Neuronal stem cell (in vitro differentiated cells): ENCODE measurements at regions not wholly inside any gene's neighbourhood (a gene's known extent, or its start where the extent isn't known, plus 50 kb on each side); places are given as distances from the start of the nearest gene placed in this dataset.

Experiments used
- DNase-seq: peaks from one replicate; pipeline ENCODE4 v3.0.0-alpha.2; 2013; ENCODE audit warnings: low spot score
- H2AFZ ChIP-seq: one replicate; pipeline ENCODE4 v1.6.1; 2013; ENCODE audit warnings: mild to moderate bottlenecking, low read length, inconsistent platforms
- H2AK5ac ChIP-seq: 2 replicates; pipeline ENCODE4 v1.6.1; 2013; ENCODE audit warnings: low read depth, mild to moderate bottlenecking, inconsistent platforms, low read length, moderate library complexity, mixed read lengths
- H2BK120ac ChIP-seq: 2 replicates; pipeline ENCODE4 v1.6.1; 2013; ENCODE audit warnings: low read depth, mild to moderate bottlenecking, inconsistent platforms, low read length, moderate library complexity, mixed read lengths
- H2BK12ac ChIP-seq: one replicate; pipeline ENCODE4 v1.6.1; 2013; ENCODE audit warnings: low read length, inconsistent platforms
- H2BK15ac ChIP-seq: 2 replicates; pipeline ENCODE4 v1.6.1; 2013; ENCODE audit warnings: mild to moderate bottlenecking, low read length, inconsistent platforms, mixed read lengths
- H2BK5ac ChIP-seq: one replicate; pipeline ENCODE4 v1.6.1; 2013; ENCODE audit warnings: inconsistent platforms, mild to moderate bottlenecking, low read length, moderate library complexity
- H3K14ac ChIP-seq: one replicate; pipeline ENCODE4 v1.6.1; 2013; ENCODE audit warnings: low read length, inconsistent platforms
- H3K18ac ChIP-seq: 2 replicates; pipeline ENCODE4 v1.6.1; 2013; ENCODE audit warnings: low read length, inconsistent platforms
- H3K23ac ChIP-seq: 2 replicates; pipeline ENCODE4 v1.6.1; 2013; ENCODE audit warnings: low read depth, mild to moderate bottlenecking, mixed read lengths, low read length, inconsistent platforms; ENCODE audit not compliant: poor library complexity
- H3K27ac ChIP-seq: replicated peaks from 3 replicates; pipeline ENCODE4 v1.5.1; 2013; ENCODE audit warnings: low read length, inconsistent platforms
- H3K27me3 ChIP-seq, 3 experiments: 2 replicates each; pipeline ENCODE4 v1.6.1; 2013; ENCODE audit warnings: low read length in 3 of 3, mild to moderate bottlenecking in 2 of 3, inconsistent platforms in 1 of 3, low read depth in 1 of 3, mixed read lengths in 1 of 3, moderate library complexity in 1 of 3; ENCODE audit not compliant: control insufficient read depth in 3 of 3, insufficient read depth in 3 of 3
- H3K36me3 ChIP-seq, 2 donors: replicated peaks in 1 of 2; 2 replicates each; pipeline ENCODE4 v1.6.1; 2013; ENCODE audit warnings: low read length in 2 of 2; ENCODE audit not compliant: control insufficient read depth in 2 of 2, insufficient read depth in 2 of 2
- H3K4ac ChIP-seq: 2 replicates; pipeline ENCODE4 v1.6.1; 2013; ENCODE audit warnings: inconsistent platforms, mild to moderate bottlenecking, low read length, moderate library complexity
- H3K4me1 ChIP-seq, 2 donors: 1 replicate in 1 of 2; 2 replicates in 1 of 2; pipeline ENCODE4 v1.6.1; 2013; ENCODE audit warnings: low read length in 2 of 2, low read depth in 1 of 2; ENCODE audit not compliant: control insufficient read depth in 2 of 2, insufficient read depth in 1 of 2
- H3K4me2 ChIP-seq: one replicate; pipeline ENCODE4 v1.6.1; 2013; ENCODE audit warnings: mild to moderate bottlenecking, low read length, inconsistent platforms; ENCODE audit not compliant: insufficient read depth, poor library complexity, severe bottlenecking
- H3K4me3 ChIP-seq, 2 donors: 2 replicates each; pipeline ENCODE4 v1.5.1; 2013; ENCODE audit warnings: low read length in 2 of 2, mild to moderate bottlenecking in 2 of 2, inconsistent platforms in 1 of 2, moderate library complexity in 1 of 2
- H3K79me1 ChIP-seq: one replicate; pipeline ENCODE4 v1.6.1; 2013; ENCODE audit warnings: low read depth, mild to moderate bottlenecking, inconsistent platforms, low read length, moderate library complexity
- H3K9ac ChIP-seq: one replicate; pipeline ENCODE4 v1.6.1; 2013; ENCODE audit warnings: mild to moderate bottlenecking, low read depth, low read length, inconsistent platforms; ENCODE audit not compliant: poor library complexity
- H3K9me3 ChIP-seq, 2 donors: replicated peaks in 1 of 2; 2 replicates each; pipeline versions ENCODE3 to v1.6.1; 2013; ENCODE audit warnings: low read length in 2 of 2, mild to moderate bottlenecking in 2 of 2, inconsistent platforms in 1 of 2, low read depth in 1 of 2, mixed read lengths in 1 of 2, moderate library complexity in 1 of 2; ENCODE audit not compliant: control insufficient read depth in 2 of 2, insufficient read depth in 1 of 2
- H4K8ac ChIP-seq: one replicate; pipeline ENCODE4 v1.6.1; 2013; ENCODE audit warnings: low read depth, mild to moderate bottlenecking, inconsistent platforms, low read length, moderate library complexity
- H4K91ac ChIP-seq: one replicate; pipeline ENCODE4 v1.6.1; 2013; ENCODE audit warnings: low read length, low read depth, mild to moderate bottlenecking, inconsistent platforms; ENCODE audit not compliant: poor library complexity
- WGBS, 2 donors: extraction: QIAGEN DNeasy Blood & Tissue Kit; methylation state at CpG; one replicate each; pipeline ENCODE4 v1.1.7; 2013; ENCODE audit warnings: missing lambda C conversion rate in 2 of 2, mixed read lengths in 1 of 2; ENCODE audit not compliant: insufficient read length in 2 of 2, insufficient replicate concordance in 1 of 2; ENCODE audit errors: extremely low coverage in 2 of 2; 5-methylcytosine and 5-hydroxymethylcytosine counted together

- H3K4me3 ChIP-seq: no peak overlapping the region
- DNase-seq: no peak
- no peak overlapping the region for H2AK5ac ChIP-seq
- H4K91ac ChIP-seq: no peak overlapping the region
- H2BK15ac ChIP-seq: no peak overlapping the region
- H3K4me2 ChIP-seq: no peak overlapping the region
- H2BK12ac ChIP-seq: no peak overlapping the region
- no peak overlapping the region for H3K14ac ChIP-seq
- WGBS, 2 donors: no CpG with 5 or more reads among the region's 2 CpGs
- H3K23ac ChIP-seq: no peak overlapping the region
- H3K27me3 ChIP-seq: no peaks in the 10 kb centered on the region
- no peaks in the 10 kb centered on the region for H3K9me3 ChIP-seq
- no peaks in the 10 kb centered on the region for H3K36me3 ChIP-seq
- no peaks in the 10 kb centered on the region for H3K79me1 ChIP-seq
- no peak overlapping the region for H3K9ac ChIP-seq
- H4K8ac ChIP-seq: no peak overlapping the region
- H3K4ac ChIP-seq: no peak overlapping the region
- H2BK120ac ChIP-seq: no peak overlapping the region
- no peak overlapping the region for H3K27ac ChIP-seq
- no peaks in the 10 kb centered on the region for H3K4me1 ChIP-seq
- H3K18ac ChIP-seq: no peak overlapping the region
- no peak overlapping the region for H2AFZ ChIP-seq
- H2BK5ac ChIP-seq: no peak overlapping the region
Observed at GRCh38 chr11:87871056-87871455, 304.2 kb downstream of the RAB38 start.

GRCh38 chr11:87870086-87870485 is 305.2 kb downstream of the RAB38 start:
- Histone ChIP-seq H4K8ac (no peak overlapping the region), H3K14ac (no peak overlapping the region), H3K36me3 (no peaks in the 10 kb centered on the region), H3K79me1 (no peaks in the 10 kb centered on the region), H3K23ac (no peak overlapping the region), H3K4me3 (no peak overlapping the region), H2BK120ac (no peak overlapping the region), H2BK5ac (no peak overlapping the region), H2AFZ (no peak overlapping the region), H3K27ac (no peak overlapping the region), H3K18ac (no peak overlapping the region), H2BK12ac (no peak overlapping the region), H3K4me1 (no peaks in the 10 kb centered on the region), H2AK5ac (no peak overlapping the region), H3K9ac (no peak overlapping the region), H3K27me3 (no peaks in the 10 kb centered on the region), H3K4me2 (no peak overlapping the region), H2BK15ac (no peak overlapping the region), H3K9me3 (no peaks in the 10 kb centered on the region), H4K91ac (no peak overlapping the region), H3K4ac (no peak overlapping the region)
- DNase-seq: no peak
- WGBS, 2 donors: no CpG with 5 or more reads among the region's 2 CpGs

GRCh38 chr11:87866951-87867350 is 308.3 kb downstream of the RAB38 start:
- no peak overlapping the region for H4K91ac ChIP-seq
- no CpG with 5 or more reads among the region's 1 CpG for WGBS, 2 donors

GRCh38 chr11:87861030-87861429 is 314.2 kb downstream of the RAB38 start:
- Histone ChIP-seq H2AK5ac (no peak overlapping the region), H3K27ac (no peak overlapping the region), H4K91ac (no peak overlapping the region), H2BK15ac (no peak overlapping the region), H4K8ac (no peak overlapping the region), H3K14ac (no peak overlapping the region), H3K27me3 (no peaks in the 10 kb centered on the region), H3K18ac (no peak overlapping the region), H3K4me1 (peaks cover 0 to 1% of the 10 kb centered on the region in 2 donors), H2BK12ac (no peak overlapping the region), H3K4ac (no peak overlapping the region), H3K4me2 (no peak overlapping the region), H3K4me3 (no peak overlapping the region), H3K9me3 (no peaks in the 10 kb centered on the region), H2AFZ (no peak overlapping the region), H3K79me1 (no peaks in the 10 kb centered on the region), H3K23ac (no peak overlapping the region), H2BK120ac (no peak overlapping the region), H3K36me3 (no peaks in the 10 kb centered on the region), H2BK5ac (no peak overlapping the region), H3K9ac (no peak overlapping the region)
- DNase-seq: no peak
- WGBS, 2 donors: no CpG with 5 or more reads among the region's 4 CpGs

More at GRCh38 chr11:87866951-87867350, 308.3 kb downstream of the RAB38 start:
- Histone ChIP-seq H3K23ac (no peak overlapping the region), H2BK15ac (no peak overlapping the region), H3K4me1 (no peaks in the 10 kb centered on the region), H3K14ac (no peak overlapping the region), H2BK120ac (no peak overlapping the region), H3K27me3 (no peaks in the 10 kb centered on the region), H3K4me3 (no peak overlapping the region), H3K27ac (no peak overlapping the region), H2BK5ac (no peak overlapping the region), H3K36me3 (no peaks in the 10 kb centered on the region), H2AFZ (no peak overlapping the region), H3K79me1 (no peaks in the 10 kb centered on the region), H3K9ac (no peak overlapping the region), H3K4me2 (no peak overlapping the region), H3K18ac (no peak overlapping the region), H3K4ac (no peak overlapping the region), H3K9me3 (no peaks in the 10 kb centered on the region), H2AK5ac (no peak overlapping the region), H2BK12ac (no peak overlapping the region), H4K8ac (no peak overlapping the region)
- DNase-seq: no peak
